ENCODE measurements at regions not wholly inside any gene's neighbourhood (a gene's known extent, or its start where the extent isn't known, plus 50 kb on each side); places are given as distances from the start of the nearest gene placed in this dataset.

DNA sequence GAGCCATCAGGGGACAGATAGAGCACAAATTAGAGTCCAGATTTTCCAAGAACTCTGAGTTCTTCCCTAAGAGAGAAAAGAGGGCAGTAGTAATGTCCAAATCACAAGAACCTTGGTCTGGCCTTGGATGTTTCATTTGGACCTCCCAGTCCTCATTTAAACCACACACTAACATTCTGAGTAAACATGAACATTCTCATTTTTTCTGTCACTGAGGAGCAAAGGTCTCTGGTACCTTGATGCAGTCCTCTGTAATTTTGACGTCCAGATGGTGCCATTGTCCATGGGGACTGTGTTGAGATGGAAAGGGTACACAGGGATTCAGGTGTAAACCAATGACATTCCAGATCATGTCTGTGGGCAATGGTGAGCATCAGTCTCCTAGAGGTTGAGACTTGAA, 225.4 kb upstream of the PHYHIPL start:
- Mint-ChIP-seq H3K9me3 (no peaks in the 10 kb centered on the region), H3K4me3 (no peak overlapping the region), H3K27me3 (peaks cover 3% of the 10 kb centered on the region), H3K27ac (no peak overlapping the region), H3K4me1 (no peaks in the 10 kb centered on the region), H3K36me3 (ENCODE audit: low read depth) (no peaks in the 10 kb centered on the region)
- no peak for DNase-seq
- no peak for ATAC-seq

- H3K4me1 Mint-ChIP-seq = no peaks in the 10 kb centered on the region
- H3K27me3 Mint-ChIP-seq = peaks cover 3% of the 10 kb centered on the region
- H3K4me3 Mint-ChIP-seq = no peak overlapping the region
- DNase-seq (no peak), ATAC-seq (no peak)
- no peak overlapping the region for H3K27ac Mint-ChIP-seq
- no peaks in the 10 kb centered on the region for H3K36me3 Mint-ChIP-seq (ENCODE audit: low read depth)
- no peaks in the 10 kb centered on the region for H3K9me3 Mint-ChIP-seq
Observed at GRCh38 chr10:58951746-58952145, 224.7 kb upstream of the PHYHIPL start.

DNA sequence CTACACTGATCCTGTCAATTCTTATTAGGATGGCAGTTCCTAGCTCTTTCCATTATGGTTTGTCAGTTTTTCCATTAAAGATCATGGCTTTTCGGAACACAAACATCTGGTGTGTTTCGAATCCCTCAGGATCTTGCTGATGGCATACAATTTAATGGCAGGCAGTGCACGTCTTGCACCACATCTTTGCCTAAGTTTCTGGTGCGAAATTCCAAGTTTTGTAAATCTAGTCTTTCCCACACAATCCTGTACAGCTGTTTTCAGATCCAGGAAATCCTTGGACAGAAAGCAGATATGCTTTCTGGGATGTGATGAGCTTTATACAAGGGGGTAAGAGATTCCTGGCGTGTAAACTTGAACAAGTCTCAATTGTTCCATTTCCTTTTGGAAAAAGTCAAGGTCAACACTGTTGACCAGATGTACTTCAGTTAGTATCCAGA, 224.3 kb upstream of the PHYHIPL start:
- H3K27ac Mint-ChIP-seq = no peak overlapping the region
- H3K4me1 Mint-ChIP-seq = no peaks in the 10 kb centered on the region
- peaks cover 3% of the 10 kb centered on the region for H3K27me3 Mint-ChIP-seq
- no peak for DNase-seq
- no peak overlapping the region for H3K4me3 Mint-ChIP-seq
- H3K9me3 Mint-ChIP-seq = no peaks in the 10 kb centered on the region
- no peaks in the 10 kb centered on the region for H3K36me3 Mint-ChIP-seq (ENCODE audit: low read depth)
- ATAC-seq = no peak

- DNase-seq = peak; percentile 8
- H3K27ac Mint-ChIP-seq = no peak overlapping the region
- ATAC-seq = no peak
- H3K27me3 Mint-ChIP-seq = peaks cover 3% of the 10 kb centered on the region
- no peak overlapping the region for H3K4me3 Mint-ChIP-seq
- no peaks in the 10 kb centered on the region for H3K36me3 Mint-ChIP-seq (ENCODE audit: low read depth)
- H3K4me1 Mint-ChIP-seq = no peaks in the 10 kb centered on the region
- H3K9me3 Mint-ChIP-seq = no peaks in the 10 kb centered on the region
Observed at GRCh38 chr10:58952747-58953466, 223.5 kb upstream of the PHYHIPL start.

- Mint-ChIP-seq H3K9me3 (no peaks in the 10 kb centered on the region), H3K27me3 (peaks cover 3% of the 10 kb centered on the region), H3K27ac (no peak overlapping the region), H3K4me3 (no peak overlapping the region), H3K4me1 (no peaks in the 10 kb centered on the region), H3K36me3 (ENCODE audit: low read depth) (no peaks in the 10 kb centered on the region)
- DNase-seq (no peak), ATAC-seq (no peak)
Observed at GRCh38 chr10:58954178-58954577, 222.3 kb upstream of the PHYHIPL start.

DNA sequence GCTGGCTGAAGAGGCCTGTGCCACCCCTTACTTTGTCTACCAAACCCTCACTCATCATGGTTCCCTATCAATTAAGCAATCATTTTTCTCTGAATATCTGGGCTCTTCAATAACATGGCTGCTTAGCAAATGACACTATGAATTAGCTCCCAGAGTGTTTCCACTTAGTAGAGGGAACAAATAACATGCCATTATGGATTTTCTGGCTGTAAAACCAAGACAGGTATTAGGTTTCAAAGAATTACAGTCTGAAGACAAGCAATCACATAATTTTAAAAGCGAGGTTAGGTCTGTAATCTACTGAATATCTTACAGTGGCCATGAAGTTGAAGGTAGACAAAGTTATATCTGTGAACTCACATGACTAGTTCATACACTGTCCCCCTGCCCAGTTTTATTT, 220.8 kb upstream of the PHYHIPL start:
- no peaks in the 10 kb centered on the region for H3K4me1 Mint-ChIP-seq
- ATAC-seq (no peak), DNase-seq (no peak)
- H3K27me3 Mint-ChIP-seq = peaks cover 3% of the 10 kb centered on the region
- H3K4me3 Mint-ChIP-seq = no peak overlapping the region
- no peak overlapping the region for H3K27ac Mint-ChIP-seq
- no peaks in the 10 kb centered on the region for H3K9me3 Mint-ChIP-seq
- no peaks in the 10 kb centered on the region for H3K36me3 Mint-ChIP-seq (ENCODE audit: low read depth)

DNA sequence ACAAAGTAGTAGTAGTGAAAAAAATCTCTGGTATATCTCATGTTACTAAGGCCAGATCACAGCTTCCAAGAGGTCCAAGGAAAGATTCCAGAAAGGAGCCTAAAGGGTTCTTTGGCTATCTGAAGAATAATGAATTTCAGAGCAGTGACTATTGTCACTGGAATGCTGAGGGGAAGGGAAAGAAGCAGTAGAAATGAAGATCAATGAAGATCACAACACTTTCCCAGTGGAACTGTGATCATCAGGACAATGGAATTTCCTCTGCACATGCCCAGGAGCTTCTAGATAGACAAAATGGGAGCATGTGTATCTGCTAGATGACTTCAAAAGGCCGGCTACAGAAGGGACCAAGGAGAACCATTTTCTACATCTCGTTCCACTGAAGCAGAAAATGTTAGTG, 219.5 kb upstream of the PHYHIPL start:
- peaks cover 4% of the 10 kb centered on the region for H3K27me3 Mint-ChIP-seq
- DNase-seq = no peak
- H3K4me3 Mint-ChIP-seq = no peak overlapping the region
- H3K36me3 Mint-ChIP-seq (ENCODE audit: low read depth) = no peaks in the 10 kb centered on the region
- no peak for ATAC-seq
- no peaks in the 10 kb centered on the region for H3K9me3 Mint-ChIP-seq
- no peaks in the 10 kb centered on the region for H3K4me1 Mint-ChIP-seq
- H3K27ac Mint-ChIP-seq = no peak overlapping the region

- Mint-ChIP-seq H3K4me3 (no peak overlapping the region), H3K27me3 (peaks cover 4% of the 10 kb centered on the region), H3K4me1 (no peaks in the 10 kb centered on the region), H3K9me3 (no peaks in the 10 kb centered on the region), H3K27ac (no peak overlapping the region), H3K36me3 (ENCODE audit: low read depth) (no peaks in the 10 kb centered on the region)
- ATAC-seq (no peak), DNase-seq (no peak)
Observed at GRCh38 chr10:58957517-58957916, 218.9 kb upstream of the PHYHIPL start.

- Mint-ChIP-seq H3K4me3 (no peak overlapping the region), H3K9me3 (no peaks in the 10 kb centered on the region), H3K36me3 (ENCODE audit: low read depth) (no peaks in the 10 kb centered on the region), H3K27me3 (peaks cover 9% of the 10 kb centered on the region), H3K27ac (no peak overlapping the region), H3K4me1 (no peaks in the 10 kb centered on the region)
- ATAC-seq (no peak), DNase-seq (no peak)
Observed at GRCh38 chr10:58963101-58963534, 213.3 kb upstream of the PHYHIPL start.

GRCh38 chr10:58963723-58964124, 212.7 kb upstream of the PHYHIPL start:
- Mint-ChIP-seq H3K27ac (no peak overlapping the region), H3K4me1 (no peaks in the 10 kb centered on the region)
- ATAC-seq = no peak

DNA sequence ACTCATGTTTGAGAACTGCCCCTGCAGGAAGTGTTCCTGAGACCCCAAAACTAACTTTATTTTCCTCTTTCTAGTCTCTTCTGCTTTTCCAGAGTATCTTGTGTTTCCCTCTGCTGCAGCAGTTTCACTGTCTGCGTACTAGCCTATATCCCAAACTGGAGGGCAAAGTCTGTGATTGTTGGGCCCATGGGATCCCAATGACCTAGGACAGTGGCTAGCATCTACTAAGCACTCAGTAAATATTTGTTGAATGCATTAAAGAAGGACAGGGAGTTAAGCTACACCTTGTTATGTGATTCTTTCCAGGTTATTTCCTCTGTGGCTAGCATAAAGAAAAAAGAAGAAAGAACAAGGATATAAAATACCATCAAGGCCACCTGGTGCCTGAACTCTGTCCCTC, 210.6 kb upstream of the PHYHIPL start:
- no peak overlapping the region for H3K27ac Mint-ChIP-seq
- ATAC-seq = no peak
- H3K36me3 Mint-ChIP-seq (ENCODE audit: low read depth) = no peaks in the 10 kb centered on the region
- no peaks in the 10 kb centered on the region for H3K9me3 Mint-ChIP-seq
- no peak overlapping the region for H3K4me3 Mint-ChIP-seq
- no peaks in the 10 kb centered on the region for H3K4me1 Mint-ChIP-seq
- peaks cover 11% of the 10 kb centered on the region for H3K27me3 Mint-ChIP-seq
- no peak for DNase-seq

More at GRCh38 chr10:58963723-58964124, 212.7 kb upstream of the PHYHIPL start:
- H3K27me3 Mint-ChIP-seq = peaks cover 12% of the 10 kb centered on the region
- no peaks in the 10 kb centered on the region for H3K36me3 Mint-ChIP-seq (ENCODE audit: low read depth)
- no peak overlapping the region for H3K4me3 Mint-ChIP-seq
- no peak for DNase-seq
- no peaks in the 10 kb centered on the region for H3K9me3 Mint-ChIP-seq

DNA sequence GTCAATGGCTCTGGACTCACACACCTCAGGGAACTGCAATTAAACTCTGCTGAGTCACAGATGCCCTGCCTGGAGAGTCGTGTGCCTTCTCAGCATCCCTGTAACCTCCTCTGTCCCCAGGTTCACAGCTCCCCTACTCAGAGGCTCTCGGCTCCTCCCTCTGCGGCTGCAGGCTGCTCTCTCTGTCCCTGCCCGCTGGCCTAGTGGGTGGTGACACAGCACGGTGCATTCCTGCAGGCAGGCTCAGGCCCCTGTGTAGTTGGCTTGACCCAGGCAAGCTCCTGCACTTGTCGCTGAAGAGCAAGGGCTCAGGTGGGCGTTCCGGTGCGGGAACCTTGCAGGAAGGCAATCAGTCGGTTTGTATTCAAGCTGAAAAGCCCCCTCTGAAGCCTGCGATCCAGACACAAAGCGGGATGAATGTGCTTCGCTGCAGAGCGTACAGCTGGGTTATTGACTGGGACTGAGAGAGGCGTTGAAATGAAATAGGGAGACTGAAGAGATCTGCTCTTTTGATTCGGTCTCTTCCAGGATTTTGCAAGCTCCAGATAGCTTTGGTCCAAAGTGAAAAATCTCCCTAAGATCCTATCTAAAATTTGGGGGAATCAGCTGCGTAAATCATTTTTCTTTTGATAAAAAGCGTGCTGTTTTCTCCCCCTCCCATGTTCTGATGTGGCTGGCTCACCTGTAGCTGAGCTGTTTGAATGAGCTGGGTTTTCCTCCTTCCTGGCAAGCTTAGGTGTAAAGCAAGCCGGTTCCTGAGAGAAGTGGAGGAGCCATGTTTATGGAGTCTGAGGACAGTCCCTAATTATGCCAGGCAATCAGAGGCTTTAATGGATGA, 208.7 kb upstream of the PHYHIPL start:
- Mint-ChIP-seq H3K9me3 (no peaks in the 10 kb centered on the region), H3K4me1 (no peaks in the 10 kb centered on the region), H3K36me3 (ENCODE audit: low read depth) (no peaks in the 10 kb centered on the region), H3K4me3 (no peak overlapping the region), H3K27me3 (peaks cover 10% of the 10 kb centered on the region), H3K27ac (no peak overlapping the region)
- no peak for ATAC-seq
- DNase-seq = no peak

GRCh38 chr10:58968389-58968755, 208.1 kb upstream of the PHYHIPL start:
- ATAC-seq (no peak), DNase-seq (no peak)
- Mint-ChIP-seq H3K36me3 (ENCODE audit: low read depth) (no peaks in the 10 kb centered on the region), H3K27ac (no peak overlapping the region), H3K4me3 (no peak overlapping the region), H3K27me3 (peaks cover 8% of the 10 kb centered on the region), H3K4me1 (no peaks in the 10 kb centered on the region), H3K9me3 (no peaks in the 10 kb centered on the region)

DNA sequence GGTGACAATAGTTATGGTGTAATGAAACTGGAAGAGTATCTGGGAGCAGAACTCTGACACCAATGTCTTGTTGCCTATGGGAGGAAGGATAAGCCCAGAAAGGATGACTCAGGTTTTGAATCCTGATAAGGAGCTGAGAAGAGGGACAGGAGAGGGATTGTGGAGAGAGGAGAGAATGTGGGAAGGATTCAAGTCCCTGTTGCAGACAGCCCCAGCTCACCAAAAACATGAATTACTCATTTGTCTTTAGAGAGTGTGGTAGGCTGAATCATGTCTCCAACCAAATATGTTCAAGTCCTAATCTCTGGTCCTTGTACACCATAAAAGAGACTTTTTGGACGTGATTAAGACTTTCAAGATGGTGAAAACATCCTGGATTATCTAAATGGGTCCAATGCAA, 206.9 kb upstream of the PHYHIPL start:
- H3K27ac Mint-ChIP-seq = no peak overlapping the region
- no peak for DNase-seq
- no peaks in the 10 kb centered on the region for H3K9me3 Mint-ChIP-seq
- ATAC-seq = no peak
- no peaks in the 10 kb centered on the region for H3K4me1 Mint-ChIP-seq
- H3K36me3 Mint-ChIP-seq (ENCODE audit: low read depth) = no peaks in the 10 kb centered on the region
- no peak overlapping the region for H3K4me3 Mint-ChIP-seq
- peaks cover 8% of the 10 kb centered on the region for H3K27me3 Mint-ChIP-seq

DNA sequence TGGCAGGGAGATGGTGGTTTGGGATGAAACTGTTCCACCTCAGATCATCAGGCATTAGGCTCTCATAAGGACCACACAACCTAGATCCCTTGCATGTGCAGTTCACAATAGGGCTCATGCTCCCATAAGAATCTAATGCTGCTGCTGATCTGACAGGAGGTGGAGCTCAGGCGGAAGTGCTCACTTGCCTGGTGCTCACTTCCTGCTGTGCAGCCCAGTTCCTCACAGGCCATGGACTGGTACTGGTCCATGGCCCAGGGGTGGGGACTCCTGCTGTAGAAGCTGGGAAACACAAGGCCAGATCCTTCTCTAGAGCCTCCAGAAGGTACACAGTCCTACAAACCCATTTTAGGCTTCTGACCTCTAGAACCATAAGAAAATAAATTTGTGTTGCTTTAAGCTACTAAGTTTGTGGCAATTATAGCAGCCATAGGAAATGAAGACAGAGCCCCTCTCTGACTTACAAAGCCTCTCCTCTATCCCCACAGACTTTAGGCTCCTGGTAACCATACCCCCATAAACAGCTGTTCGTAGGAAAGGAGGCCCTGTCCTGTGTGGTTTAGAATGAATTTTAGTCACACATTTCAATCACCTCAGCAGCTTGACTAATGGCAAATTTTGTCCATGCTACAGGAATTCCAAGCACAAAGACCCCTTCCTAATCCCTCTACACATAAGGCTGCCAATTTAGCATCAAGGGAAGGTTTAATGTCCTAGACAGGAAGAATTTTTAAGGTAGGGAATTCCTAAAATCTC, 206.1 kb upstream of the PHYHIPL start:
- Mint-ChIP-seq H3K36me3 (ENCODE audit: low read depth) (no peaks in the 10 kb centered on the region), H3K9me3 (no peaks in the 10 kb centered on the region), H3K27me3 (peaks cover 8% of the 10 kb centered on the region), H3K27ac (no peak overlapping the region), H3K4me1 (no peaks in the 10 kb centered on the region), H3K4me3 (no peak overlapping the region)
- ATAC-seq (no peak), DNase-seq (no peak)

Data from activated naive CD8-positive, alpha-beta T cell treated with anti-CD3 and anti-CD28 coated beads, Interleukin-2, amount 50 U/mL, for 24 hours (primary cell).